ENCODE measurements at regions not wholly inside any gene's neighbourhood (a gene's known extent, or its start where the extent isn't known, plus 50 kb on each side); places are given as distances from the start of the nearest gene placed in this dataset.

- TF ChIP-seq CTCF (IDR thresholded peaks at IDR 0.05) (no peak), POLR2A (IDR thresholded peaks at IDR 0.05) (no peak)
Measured at GRCh38 chr9:30915451-30915850, 1469.0 kb upstream of the ACO1 start.
